Upper lobe of left lung (tissue), 6 donors: ENCODE measurements at regions not wholly inside any gene's neighbourhood (a gene's known extent, or its start where the extent isn't known, plus 50 kb on each side); places are given as distances from the start of the nearest gene placed in this dataset.

Experiments
- ATAC-seq, 2 donors: fragments of 200-7000 bp; cut with Tn5 transposase; one replicate each; pipeline ENCODE4 v1.9.1; 2022; ENCODE audit warnings: mild to moderate bottlenecking in 2 of 2, moderate library complexity in 2 of 2; ENCODE audit not compliant: low FRiP score in 2 of 2
- DNase-seq, 2 donors: peaks; one replicate each; pipeline ENCODE4 v3.0.0-alpha.2; 2019 to 2020
- H3K27ac ChIP-seq, 4 donors: fragments of 200-600 bp; sonication (generic); one replicate each; pipeline ENCODE4 v1.5.1; 2016 to 2019
- H3K27me3 ChIP-seq, 4 donors: fragments of 200-600 bp; sonication (generic); one replicate each; pipeline ENCODE4 v1.5.1; 2017 to 2019
- H3K36me3 ChIP-seq, 4 donors: fragments of 200-600 bp; sonication (generic); one replicate each; pipeline ENCODE4 v1.5.1; 2016 to 2019
- H3K4me1 ChIP-seq, 4 donors: fragments of 200-600 bp; sonication (generic); one replicate each; pipeline ENCODE4 v1.5.1; 2018 to 2019
- H3K4me3 ChIP-seq, 4 donors: fragments of 200-600 bp; sonication (generic); one replicate each; pipeline ENCODE4 v1.5.1; 2017 to 2019; ENCODE audit warnings: mild to moderate bottlenecking in 2 of 4, moderate library complexity in 1 of 4
- H3K9me3 ChIP-seq, 4 donors: fragments of 200-600 bp; sonication (generic); one replicate each; pipeline ENCODE4 v1.5.1; 2018 to 2019
- CTCF ChIP-seq, 6 experiments: fragments of 450-650 bp in 4 of 6; fragments of 200-600 bp in 2 of 6; sonication (generic) in 2 of 6; IDR thresholded peaks; one replicate each; pipeline ENCODE4 v1.5.1; 2016 to 2019; ENCODE audit warnings: antibody characterized with exemption in 6 of 6
- EP300 ChIP-seq, 4 donors: sonication (generic); formaldehyde crosslinking; IDR thresholded peaks; one replicate each; pipeline ENCODE4 v1.5.1; 2017; ENCODE audit warnings: antibody characterized with exemption in 4 of 4, control low read depth in 2 of 4
- POLR2A ChIP-seq, 4 donors: fragments of 450-650 bp; IDR thresholded peaks; one replicate each; pipeline ENCODE4 v1.5.1; 2016 to 2017; ENCODE audit warnings: antibody characterized with exemption in 4 of 4, mild to moderate bottlenecking in 2 of 4
- POLR2AphosphoS5 ChIP-seq, 2 donors: sonication (generic); formaldehyde crosslinking; IDR thresholded peaks; one replicate each; pipeline ENCODE4 v1.5.1; 2017; ENCODE audit warnings: antibody characterized with exemption in 2 of 2
- WGBS, 2 donors: methylation state at CpG; one replicate each; pipeline ENCODE4 v1.1.5; 2017 to 2018; 5-methylcytosine and 5-hydroxymethylcytosine counted together
- donor health status: DM: no; HTN: no; CAD: no; lungs with moderate emphysema.
- donor health status: DM: no; HTN: yes; CAD: no; lungs with severe emphysema.

- H3K27ac ChIP-seq: no peak overlapping the region
- no peaks in the 10 kb centered on the region for H3K9me3 ChIP-seq
- 89 to 96% methylated on average over 4 of the region's 4 CpGs for WGBS, 2 donors
- no peak overlapping the region for H3K4me3 ChIP-seq
- no peak for DNase-seq
- no peaks in the 10 kb centered on the region for H3K27me3 ChIP-seq
- TF ChIP-seq POLR2A (IDR thresholded peaks at IDR 0.05) (no peak), EP300 (IDR thresholded peaks at IDR 0.05) (no peak), POLR2AphosphoS5 (IDR thresholded peaks at IDR 0.05) (no peak)
- no peaks in the 10 kb centered on the region for H3K4me1 ChIP-seq
- H3K36me3 ChIP-seq: no peaks in the 10 kb centered on the region
- no peak for ATAC-seq
Measured at GRCh38 chr1:234692966-234693580, 83.1 kb upstream of the IRF2BP2 start.

- DNase-seq (no peak), ATAC-seq (no peak)
- 58 to 99% methylated on average over 3 of the region's 3 CpGs for WGBS, 2 donors
- TF ChIP-seq CTCF (IDR thresholded peaks at IDR 0.05) (peak in 1 of 6 experiments; percentile 32), POLR2A (IDR thresholded peaks at IDR 0.05) (no peak)
- no peak overlapping the region for H3K27ac ChIP-seq
- no peaks in the 10 kb centered on the region for H3K36me3 ChIP-seq
- H3K4me3 ChIP-seq: no peak overlapping the region
- H3K27me3 ChIP-seq: no peaks in the 10 kb centered on the region
- H3K9me3 ChIP-seq: no peaks in the 10 kb centered on the region
- no peaks in the 10 kb centered on the region for H3K4me1 ChIP-seq
Measured at GRCh38 chr1:234691567-234691966, 81.6 kb upstream of the IRF2BP2 start.

GRCh38 chr1:234690872-234691271, 80.9 kb upstream of the IRF2BP2 start:
- ATAC-seq: no peak

GRCh38 chr1:234689236-234689635, 79.3 kb upstream of the IRF2BP2 start:
- DNase-seq (no peak), ATAC-seq (no peak)
- TF ChIP-seq EP300 (IDR thresholded peaks at IDR 0.05) (no peak), POLR2A (IDR thresholded peaks at IDR 0.05) (no peak), CTCF (IDR thresholded peaks at IDR 0.05) (no peak), POLR2AphosphoS5 (IDR thresholded peaks at IDR 0.05) (no peak)
- H3K4me3 ChIP-seq: no peak overlapping the region
- WGBS, 2 donors: 91 to 93% methylated on average over 3 of the region's 3 CpGs
- peaks cover 0 to 7% (median 5%) of the 10 kb centered on the region in 4 donors for H3K4me1 ChIP-seq
- H3K9me3 ChIP-seq: no peaks in the 10 kb centered on the region
- no peak overlapping the region for H3K27ac ChIP-seq
- H3K27me3 ChIP-seq: no peaks in the 10 kb centered on the region
- H3K36me3 ChIP-seq: no peaks in the 10 kb centered on the region

More at GRCh38 chr1:234690872-234691271, 80.9 kb upstream of the IRF2BP2 start:
- H3K27ac ChIP-seq: no peak overlapping the region
- H3K4me1 ChIP-seq: no peaks in the 10 kb centered on the region
- H3K27me3 ChIP-seq: no peaks in the 10 kb centered on the region
- H3K4me3 ChIP-seq: no peak overlapping the region
- no peak for DNase-seq
- no peaks in the 10 kb centered on the region for H3K9me3 ChIP-seq
- 74 to 81% methylated on average over 2 of the region's 2 CpGs for WGBS, 2 donors
- H3K36me3 ChIP-seq: no peaks in the 10 kb centered on the region
- TF ChIP-seq POLR2A (IDR thresholded peaks at IDR 0.05) (no peak), POLR2AphosphoS5 (IDR thresholded peaks at IDR 0.05) (no peak), EP300 (IDR thresholded peaks at IDR 0.05) (no peak), CTCF (IDR thresholded peaks at IDR 0.05) (no peak)

GRCh38 chr1:234687011-234687410, 77.0 kb upstream of the IRF2BP2 start:
- TF ChIP-seq CTCF (IDR thresholded peaks at IDR 0.05) (no peak), POLR2A (IDR thresholded peaks at IDR 0.05) (no peak)
- no peaks in the 10 kb centered on the region for H3K36me3 ChIP-seq
- H3K4me3 ChIP-seq: no peak overlapping the region
- no peak for DNase-seq
- H3K27ac ChIP-seq: no peak overlapping the region
- 63 to 67% methylated on average over 2 of the region's 2 CpGs for WGBS, 2 donors
- ATAC-seq: no peak
- H3K9me3 ChIP-seq: no peaks in the 10 kb centered on the region
- H3K27me3 ChIP-seq: no peaks in the 10 kb centered on the region
- H3K4me1 ChIP-seq: peaks cover 0 to 13% (median 11%) of the 10 kb centered on the region in 4 donors
